GM19025 (cell line): ENCODE measurements at regions not wholly inside any gene's neighbourhood (a gene's known extent, or its start where the extent isn't known, plus 50 kb on each side); places are given as distances from the start of the nearest gene placed in this dataset.

ENCODE experiments used
- ATAC-seq: cut with Tn5 transposase; IDR thresholded peaks from one replicate; pipeline ENCODE4 v1.9.1; 2021; ENCODE audit warnings: mild to moderate bottlenecking, low read depth, moderate library complexity; ENCODE audit not compliant: unreplicated experiment

- no peak for ATAC-seq
These were observed 302.4 kb downstream of the TMEM161B start for GRCh38 chr5:87966213-87966612.

DNA sequence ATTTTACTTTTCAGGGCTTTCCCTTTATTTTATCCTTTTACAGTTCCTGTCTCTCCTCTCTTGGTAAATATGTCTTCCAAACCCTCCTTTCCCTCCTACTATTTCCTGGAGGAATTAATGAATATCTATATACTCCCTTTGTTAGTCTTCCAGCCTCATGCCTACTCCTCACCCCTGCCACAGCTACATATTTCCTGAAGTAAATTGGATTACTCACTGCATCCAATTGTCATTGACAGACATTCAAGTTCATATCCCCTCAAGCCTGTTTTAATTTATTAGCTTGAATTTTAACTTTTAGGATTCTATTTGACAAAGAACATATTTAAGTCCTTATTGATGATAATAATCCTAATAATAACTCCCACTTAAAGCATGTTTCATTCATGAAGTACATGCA lies 314.5 kb downstream of the TMEM161B start:
- ATAC-seq, result no peak

DNA sequence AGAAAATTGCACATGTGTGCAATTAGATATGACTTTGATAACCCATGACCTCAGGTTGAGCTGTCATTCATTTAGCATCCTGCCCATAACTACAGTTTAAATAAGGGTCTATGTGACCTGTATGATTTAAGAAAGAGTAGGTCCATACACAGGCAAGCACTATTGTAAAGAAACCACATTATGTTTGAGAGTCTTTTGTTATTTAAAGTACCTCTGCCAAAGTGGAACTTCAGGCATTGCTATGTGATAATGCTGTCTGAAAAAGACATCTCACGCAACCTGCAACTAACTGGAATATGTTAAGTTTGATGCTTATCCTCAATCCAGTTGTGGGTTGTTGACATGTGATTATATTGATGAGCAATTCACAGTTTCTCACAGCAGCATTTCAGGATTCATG lies 317.0 kb downstream of the TMEM161B start:
- ATAC-seq, result no peak

DNA sequence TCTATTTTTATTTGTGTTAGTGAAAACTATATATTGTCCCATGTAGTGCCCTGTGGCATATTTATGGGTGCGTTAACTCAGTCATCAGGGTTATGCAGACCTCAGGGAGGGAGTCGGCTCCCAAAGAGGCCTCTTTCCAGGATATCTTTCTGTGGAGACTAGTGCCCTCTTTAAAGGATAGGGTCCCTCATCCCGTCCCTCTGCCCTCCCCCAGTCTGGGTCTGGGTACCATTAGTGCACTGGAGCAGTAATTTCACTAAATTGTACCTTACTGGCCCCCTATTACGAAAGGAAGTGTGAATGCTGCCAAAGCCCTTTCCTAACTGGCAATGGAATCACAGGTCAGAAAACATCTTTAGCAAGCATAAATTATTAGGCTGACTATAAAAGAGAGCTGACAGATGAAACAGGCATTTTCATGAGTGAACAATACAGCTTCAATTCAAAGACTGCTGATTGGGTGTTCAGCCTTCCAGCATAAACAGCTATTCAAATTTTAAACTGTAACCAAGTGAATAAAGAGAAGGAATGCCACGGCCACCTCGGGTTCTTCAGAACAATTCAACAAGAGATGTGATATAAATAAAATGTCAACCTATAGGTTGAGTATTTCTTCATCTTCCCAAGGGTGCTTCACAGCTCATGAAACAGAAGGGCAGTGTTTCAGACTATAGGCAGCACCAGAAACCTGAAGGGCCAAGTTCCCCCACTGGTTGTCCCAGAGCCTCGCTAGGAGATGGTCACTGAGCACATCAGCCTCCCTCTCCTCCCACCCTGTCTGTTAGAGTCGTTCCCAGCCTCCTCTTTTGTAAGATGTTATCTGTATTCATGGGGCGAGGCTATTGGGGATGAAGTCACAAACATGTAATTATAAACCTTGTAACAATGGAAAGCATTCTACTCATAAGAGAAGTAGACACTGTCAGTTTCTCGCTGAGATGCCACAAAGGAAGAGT lies 318.7 kb downstream of the TMEM161B start:
- ATAC-seq, result no peak

DNA sequence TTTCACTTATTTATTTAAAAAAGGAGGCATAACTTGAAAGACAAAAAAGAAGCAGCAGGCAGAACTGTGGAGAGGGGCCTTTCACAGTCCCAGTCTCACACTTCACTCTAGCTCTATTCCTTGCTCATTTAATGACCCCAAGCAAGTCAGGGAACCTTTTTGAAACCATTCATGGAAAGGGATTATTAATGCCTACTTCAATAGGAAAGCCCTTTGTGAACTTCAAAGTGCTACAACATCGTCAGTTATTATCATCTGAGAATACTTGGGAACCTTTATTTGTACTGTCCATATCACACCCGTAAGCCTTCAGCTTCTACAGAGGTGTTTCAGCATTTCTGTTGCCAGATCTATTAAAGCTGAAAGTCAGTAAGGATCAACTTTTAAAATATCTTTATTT lies 320.2 kb downstream of the TMEM161B start:
- ATAC-seq, result no peak

DNA sequence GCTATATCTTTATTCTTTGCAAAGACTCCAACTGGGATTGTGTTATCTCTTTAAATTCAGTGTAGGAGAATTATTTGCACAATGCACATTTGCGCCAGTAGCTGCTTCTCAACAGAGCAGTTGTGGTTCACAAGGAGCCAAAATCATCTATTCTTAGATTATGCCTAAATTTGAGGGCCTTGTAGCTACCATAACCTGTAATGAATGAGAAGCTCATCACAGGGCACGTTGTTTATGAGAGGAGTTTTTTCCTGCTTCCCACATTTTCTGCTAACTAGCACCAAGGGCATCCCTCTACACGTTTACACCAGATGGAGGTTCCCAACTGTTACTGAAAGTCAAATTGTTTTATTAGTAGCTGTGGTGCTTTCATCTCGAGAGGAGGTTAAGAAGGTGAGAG lies 322.4 kb downstream of the TMEM161B start:
- ATAC-seq, result no peak

- no peak for ATAC-seq
These were observed 323.4 kb downstream of the TMEM161B start for GRCh38 chr5:87945286-87945650.

DNA sequence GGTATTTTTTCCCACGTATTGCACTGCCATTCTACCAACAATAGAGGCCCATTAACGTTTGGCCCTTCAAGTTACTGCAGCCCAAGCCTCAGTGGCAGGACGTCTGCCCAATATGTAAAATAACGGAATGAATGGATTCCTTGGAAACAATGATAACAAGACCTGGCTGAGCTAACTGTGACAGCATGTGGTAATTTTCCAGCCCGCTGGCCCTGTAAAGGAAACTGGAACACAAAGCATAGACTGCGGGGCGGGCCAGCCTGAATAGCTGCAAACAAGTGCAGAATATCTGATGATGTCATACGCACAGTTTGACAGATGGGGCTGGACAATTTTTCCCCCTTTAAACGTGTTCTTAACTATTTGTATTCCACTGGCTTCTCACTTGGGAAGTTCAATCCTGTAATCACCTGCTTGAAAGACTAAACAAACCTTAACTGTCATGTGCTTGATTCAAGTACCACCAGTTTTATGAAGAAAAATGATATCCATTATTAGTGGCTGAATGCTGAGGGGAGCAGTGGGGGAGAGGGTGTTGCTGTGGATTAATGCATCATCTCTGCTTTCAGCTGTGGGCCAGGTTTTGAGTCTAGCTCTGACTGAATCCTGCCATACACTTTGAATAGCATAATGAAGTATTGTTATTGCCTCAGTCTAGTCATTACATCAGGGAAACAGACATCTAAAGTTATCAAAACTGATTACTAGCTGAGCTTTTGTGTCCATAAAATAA lies 323.9 kb downstream of the TMEM161B start:
- no peak for ATAC-seq

GRCh38 chr5:87940775-87941174 lies 327.9 kb downstream of the TMEM161B start:
- no peak for ATAC-seq

DNA sequence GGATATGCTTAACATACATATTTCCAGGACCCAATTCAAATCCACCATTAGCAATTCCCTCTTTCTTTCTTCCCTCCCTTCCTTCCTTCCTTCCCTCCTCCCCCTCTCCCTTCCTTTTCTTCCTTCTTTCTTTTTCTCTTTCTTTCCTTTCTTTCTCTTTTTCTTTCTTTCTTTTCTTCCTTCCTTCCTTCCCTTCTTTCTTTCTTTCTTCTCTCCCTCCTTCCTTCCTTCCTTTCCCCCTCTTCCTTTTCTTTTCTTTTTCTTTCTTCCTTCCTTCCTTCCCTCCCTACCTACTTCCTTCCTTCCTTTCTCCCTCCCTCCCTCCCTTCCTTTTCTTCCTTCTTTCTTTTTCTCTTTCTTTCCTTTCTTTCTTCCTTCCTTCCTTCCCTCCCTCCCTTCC lies 332.0 kb downstream of the TMEM161B start:
- no peak for ATAC-seq

DNA sequence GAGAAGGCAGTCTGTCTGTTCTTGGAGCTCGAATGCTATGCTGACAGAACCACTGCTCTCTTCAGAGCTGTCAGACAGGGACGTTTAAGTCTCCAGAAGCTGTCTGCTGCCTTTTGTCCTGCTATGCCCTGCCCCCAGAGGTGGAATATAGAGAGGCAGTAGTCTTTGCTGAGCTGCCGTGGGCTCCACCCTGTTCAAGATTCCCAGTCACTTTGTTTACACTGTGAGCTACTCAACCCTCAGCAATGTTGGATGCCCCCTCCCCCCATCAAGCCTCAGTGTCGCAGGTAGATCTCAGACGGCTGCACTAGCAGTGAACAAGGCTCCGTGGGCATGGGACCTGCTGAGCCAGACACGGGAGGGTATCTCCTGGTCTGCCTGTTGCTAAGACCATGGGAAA lies 344.2 kb downstream of the TMEM161B start:
- ATAC-seq, result no peak

- ATAC-seq, result no peak
These were observed 352.3 kb downstream of the TMEM161B start for GRCh38 chr5:87916320-87916719.

DNA sequence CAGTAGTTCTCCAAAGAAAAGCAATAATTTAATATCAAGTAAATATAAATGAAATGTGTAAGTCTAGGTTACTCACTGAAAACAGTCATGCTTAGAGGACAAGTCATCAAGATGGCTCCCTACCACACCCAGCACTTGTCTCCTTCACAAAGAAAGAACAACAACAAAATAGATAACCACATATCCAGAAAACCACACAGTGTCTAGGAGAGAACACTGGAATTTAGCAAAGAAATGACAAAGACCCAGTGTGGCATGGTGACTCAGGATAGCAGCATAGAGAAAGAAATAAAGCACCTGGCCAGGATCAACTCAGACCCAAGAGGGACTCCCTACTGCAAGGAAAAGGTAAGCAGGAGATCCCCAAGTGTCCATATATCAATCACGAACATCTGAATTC lies 356.2 kb downstream of the TMEM161B start:
- ATAC-seq, result no peak

DNA sequence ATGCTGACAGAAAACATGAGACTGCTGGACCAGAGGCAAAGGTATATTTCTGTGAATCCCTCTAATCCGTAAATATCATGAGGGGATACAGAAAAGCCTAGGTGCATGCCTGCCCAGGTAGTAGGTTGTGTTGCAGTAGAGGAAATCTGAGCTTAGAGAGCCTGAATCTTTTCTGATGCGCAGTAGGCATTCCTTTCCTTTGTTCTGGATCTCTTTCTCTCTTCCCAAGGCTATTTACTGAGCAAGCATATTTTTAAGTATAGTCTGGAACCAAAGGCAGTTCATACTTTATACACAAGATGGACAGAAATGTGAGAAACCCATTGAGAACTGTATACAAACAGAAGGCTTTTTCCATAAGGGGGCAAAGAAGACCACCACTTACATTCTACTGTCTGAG lies 359.3 kb downstream of the TMEM161B start:
- no peak for ATAC-seq

- no peak for ATAC-seq
These were observed 361.7 kb downstream of the TMEM161B start for GRCh38 chr5:87906962-87907361.

DNA sequence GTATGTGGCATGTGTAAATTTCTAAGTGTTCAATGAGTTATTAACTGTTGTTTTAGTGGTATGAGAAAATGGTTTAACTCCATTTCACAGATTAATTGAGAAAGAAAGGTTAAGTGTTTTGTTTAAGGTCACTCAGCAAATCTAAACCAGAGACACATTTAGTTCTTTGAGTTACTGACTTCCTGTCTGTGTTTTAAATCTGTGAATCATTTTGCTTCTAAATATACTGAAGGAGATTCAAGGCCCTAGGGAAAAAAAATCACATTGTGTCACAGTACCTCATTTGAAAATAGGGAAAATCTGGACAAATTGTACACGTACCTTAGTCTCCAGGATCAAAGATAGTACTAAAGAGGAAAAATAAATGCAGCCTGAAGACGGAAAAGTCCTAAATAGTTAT lies 368.2 kb downstream of the TMEM161B start:
- ATAC-seq, result no peak

DNA sequence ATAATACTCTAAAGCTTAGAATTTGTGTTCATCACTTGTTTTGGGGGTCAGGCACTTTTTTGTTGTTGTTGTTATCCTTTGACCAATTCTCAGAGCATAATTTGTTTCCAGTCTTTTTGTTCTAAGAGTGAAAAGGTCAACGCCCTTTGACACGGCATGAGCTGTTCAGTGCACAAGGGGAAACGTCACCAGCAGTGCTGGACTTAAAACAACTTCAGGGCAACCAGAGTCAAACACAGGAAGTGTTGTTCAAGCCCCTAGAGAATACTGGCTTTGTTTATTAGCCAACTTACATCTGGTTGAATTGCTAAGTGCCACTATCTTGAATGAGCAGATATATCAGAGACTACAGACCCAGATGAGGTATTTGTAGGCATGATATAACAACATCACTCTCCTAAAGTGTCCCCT lies 368.9 kb downstream of the TMEM161B start:
- peak; percentile 68 for ATAC-seq

DNA sequence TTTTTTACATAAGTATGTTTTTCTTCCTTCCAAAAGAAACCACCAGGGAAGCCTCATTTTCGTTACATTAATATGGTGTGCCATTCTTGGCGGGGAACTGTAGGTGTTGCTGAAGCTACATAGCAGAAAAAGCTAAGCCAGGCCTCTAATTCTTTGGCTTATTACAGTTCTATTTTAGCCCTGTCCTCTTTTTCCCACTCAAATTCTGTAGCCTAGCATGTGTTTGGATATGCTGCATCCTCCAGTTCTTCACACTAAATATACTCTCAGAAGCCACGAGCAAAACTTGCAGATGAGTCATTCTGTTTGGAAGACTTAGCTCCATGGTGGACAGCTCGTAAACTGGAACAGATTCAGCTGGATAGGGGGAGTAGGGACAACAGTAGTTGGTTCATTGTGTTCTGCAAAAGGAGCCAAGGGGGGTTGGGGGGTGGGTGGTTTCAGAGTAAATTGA lies 369.4 kb downstream of the TMEM161B start:
- ATAC-seq, result no peak

GRCh38 chr5:87898574-87898973 lies 370.1 kb downstream of the TMEM161B start:
- ATAC-seq, result no peak

DNA sequence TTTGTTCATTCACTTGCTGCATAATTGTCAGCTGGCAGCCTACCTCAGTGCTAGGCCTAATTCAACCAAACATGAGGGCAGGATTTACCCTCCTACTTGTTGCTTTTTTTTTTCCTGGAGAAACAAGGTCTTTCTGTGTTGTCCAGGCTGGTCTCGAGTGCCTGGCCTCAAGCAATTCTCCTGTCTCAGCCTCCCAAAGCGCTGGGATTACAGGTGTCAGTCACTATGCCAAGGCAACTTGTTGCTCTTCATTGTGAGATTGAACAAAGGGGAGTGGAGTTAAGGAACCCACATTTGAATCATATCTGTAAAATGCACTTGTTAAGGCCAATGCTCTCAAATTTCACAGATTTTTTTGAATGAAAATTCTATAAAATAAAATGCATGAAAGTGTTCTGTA lies 380.5 kb downstream of the TMEM161B start:
- ATAC-seq, result no peak

DNA sequence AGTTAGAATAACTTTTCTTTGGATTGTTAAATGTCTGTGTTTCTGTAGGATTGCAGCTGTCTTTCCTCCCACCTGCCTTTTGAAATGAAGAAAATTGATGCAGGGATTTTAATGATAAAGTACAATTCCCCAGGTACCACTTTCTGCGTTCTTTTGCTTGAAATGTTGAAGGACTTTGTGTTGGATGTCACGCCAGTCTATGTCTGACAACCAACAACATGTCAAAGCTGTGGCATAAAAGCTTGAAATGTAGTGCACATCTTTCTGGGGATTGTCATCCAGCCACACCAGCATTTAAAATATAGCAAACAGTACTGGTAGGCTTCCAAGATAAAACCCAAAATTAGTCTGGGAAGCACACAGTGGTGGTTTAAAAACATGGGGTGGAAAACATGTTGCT lies 381.4 kb downstream of the TMEM161B start:
- ATAC-seq, result no peak

- no peak for ATAC-seq
These were observed 382.5 kb downstream of the TMEM161B start for GRCh38 chr5:87886164-87886563.
